DOHH2 (cell line): ENCODE measurements at regions not wholly inside any gene's neighbourhood (a gene's known extent, or its start where the extent isn't known, plus 50 kb on each side); places are given as distances from the start of the nearest gene placed in this dataset.
"Not testable (repeated sequence)": the region's sequence is repeated elsewhere in the genome, so short reads cannot be mapped to it uniquely, and the experiment has no call there.

Source experiments
- H3F3A ChIP-seq: fragments of 200-600 bp; sonication (generic), shearing (Covaris generic); 2 replicates; pipeline ENCODE4 v1.6.0; 2016; ENCODE audit warnings: antibody characterized with exemption, mild to moderate bottlenecking; ENCODE audit not compliant: control insufficient read depth, insufficient read depth
- H3K27ac ChIP-seq: fragments of 200-600 bp; sonication (generic); 2 replicates; pipeline ENCODE4 v1.5.1; 2014; ENCODE audit warnings: low read depth, mild to moderate bottlenecking, low read length, moderate library complexity
- H3K27me3 ChIP-seq: fragments of 200-600 bp; sonication (generic); 2 replicates; pipeline ENCODE4 v1.6.1; 2014; ENCODE audit warnings: mild to moderate bottlenecking, low read length, mixed read lengths; ENCODE audit not compliant: control insufficient read depth
- H3K36me3 ChIP-seq: fragments of 200-600 bp; sonication (generic); 2 replicates; pipeline ENCODE4 v1.6.1; 2014; ENCODE audit warnings: mild to moderate bottlenecking, low read length, moderate library complexity, mixed read lengths; ENCODE audit not compliant: control insufficient read depth
- H3K4me1 ChIP-seq: fragments of 200-600 bp; sonication (generic); 2 replicates; pipeline ENCODE4 v1.6.1; 2014; ENCODE audit warnings: mild to moderate bottlenecking, low read length, mixed read lengths; ENCODE audit not compliant: control insufficient read depth
- H3K4me2 ChIP-seq: fragments of 200-600 bp; sonication (generic); 2 replicates; pipeline ENCODE4 v1.6.0; 2014; ENCODE audit warnings: mild to moderate bottlenecking, low read length, moderate library complexity
- H3K4me3 ChIP-seq: fragments of 200-600 bp; sonication (generic); 2 replicates; pipeline ENCODE4 v1.5.1; 2014; ENCODE audit warnings: mild to moderate bottlenecking, low read length, mixed read lengths
- H3K79me2 ChIP-seq: fragments of 200-600 bp; sonication (generic); 2 replicates; pipeline ENCODE4 v1.6.1; 2014; ENCODE audit warnings: mild to moderate bottlenecking, low read length, mixed read lengths; ENCODE audit not compliant: control insufficient read depth
- H3K9me2 ChIP-seq: fragments of 200-600 bp; sonication (generic); replicated peaks from 2 replicates; pipeline ENCODE4 v1.6.1; 2014; ENCODE audit warnings: mild to moderate bottlenecking, low read length, mixed read lengths; ENCODE audit not compliant: control insufficient read depth
- H3K9me3 ChIP-seq: fragments of 200-600 bp; sonication (generic); 2 replicates; pipeline ENCODE4 v1.6.1; 2014; ENCODE audit warnings: antibody characterized with exemption, low read length, mixed read lengths; ENCODE audit not compliant: control insufficient read depth, insufficient read depth
- H4K20me1 ChIP-seq: fragments of 200-600 bp; sonication (generic); 2 replicates; pipeline ENCODE4 v1.6.0; 2014; ENCODE audit warnings: low read depth, mild to moderate bottlenecking, antibody characterized with exemption, low read length, moderate library complexity; ENCODE audit not compliant: control insufficient read depth, insufficient read depth
- EZH2phosphoT487 ChIP-seq: fragments of 200-600 bp; sonication (generic); IDR thresholded peaks from 2 replicates; pipeline ENCODE4 v1.6.1; 2017; ENCODE audit warnings: borderline replicate concordance, mild to moderate bottlenecking, antibody characterized with exemption, low read length, moderate library complexity, mixed read lengths
- TF ChIP-seq, protein P1 (sequence below): fragments of 200-600 bp; sonication (generic); IDR thresholded peaks from one replicate; pipeline ENCODE4 v1.5.1; 2014; ENCODE audit warnings: antibody characterized with exemption, mild to moderate bottlenecking, low read depth, low read length; ENCODE audit not compliant: poor library complexity, severe bottlenecking

DNA sequence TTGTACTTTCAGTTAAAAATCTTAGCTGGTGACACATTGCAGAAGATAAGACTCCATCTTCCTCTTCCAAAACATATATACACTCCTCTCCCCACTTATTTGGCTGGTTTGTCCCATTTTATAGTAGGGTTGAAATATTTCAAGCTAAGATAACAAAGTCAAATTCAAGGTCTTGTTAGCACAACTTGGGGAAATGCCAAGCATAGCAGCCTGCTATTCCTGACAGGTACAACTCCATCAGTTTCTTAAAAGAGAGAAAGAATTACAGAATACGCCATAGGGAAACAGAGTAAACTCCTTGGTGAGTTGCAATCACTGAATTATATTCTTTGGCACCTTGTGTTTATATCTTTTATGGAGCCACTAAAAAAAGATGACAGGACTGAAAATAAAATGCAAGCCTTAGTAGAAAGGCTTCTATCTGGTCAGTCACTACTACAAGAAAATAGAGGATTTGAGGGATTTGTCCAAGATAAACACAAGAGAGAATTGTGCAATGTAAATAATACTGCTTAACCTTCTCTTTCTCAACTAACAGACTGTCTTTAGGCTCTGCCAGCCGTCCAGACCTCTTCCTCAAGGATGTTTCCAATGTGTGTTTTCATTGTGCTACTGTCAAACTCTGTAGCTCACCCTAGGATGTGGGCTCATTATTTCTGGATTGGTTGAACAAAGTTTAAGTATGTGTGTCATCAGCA is 170.3 kb downstream of the VEGFC start:
- Histone ChIP-seq H3K79me2 (no peaks in the 10 kb centered on the region), H3K36me3 (no peaks in the 10 kb centered on the region), H3K27ac (no peak overlapping the region), H3K9me2 (no peaks in the 10 kb centered on the region), H3K27me3 (no peaks in the 10 kb centered on the region), H3F3A (no peaks in the 10 kb centered on the region), H3K4me3 (no peak overlapping the region), H4K20me1 (no peaks in the 10 kb centered on the region), H3K4me1 (no peaks in the 10 kb centered on the region), H3K9me3 (no peaks in the 10 kb centered on the region), H3K4me2 (no peak overlapping the region)
- TF ChIP-seq EZH2phosphoT487, result no peak

DNA sequence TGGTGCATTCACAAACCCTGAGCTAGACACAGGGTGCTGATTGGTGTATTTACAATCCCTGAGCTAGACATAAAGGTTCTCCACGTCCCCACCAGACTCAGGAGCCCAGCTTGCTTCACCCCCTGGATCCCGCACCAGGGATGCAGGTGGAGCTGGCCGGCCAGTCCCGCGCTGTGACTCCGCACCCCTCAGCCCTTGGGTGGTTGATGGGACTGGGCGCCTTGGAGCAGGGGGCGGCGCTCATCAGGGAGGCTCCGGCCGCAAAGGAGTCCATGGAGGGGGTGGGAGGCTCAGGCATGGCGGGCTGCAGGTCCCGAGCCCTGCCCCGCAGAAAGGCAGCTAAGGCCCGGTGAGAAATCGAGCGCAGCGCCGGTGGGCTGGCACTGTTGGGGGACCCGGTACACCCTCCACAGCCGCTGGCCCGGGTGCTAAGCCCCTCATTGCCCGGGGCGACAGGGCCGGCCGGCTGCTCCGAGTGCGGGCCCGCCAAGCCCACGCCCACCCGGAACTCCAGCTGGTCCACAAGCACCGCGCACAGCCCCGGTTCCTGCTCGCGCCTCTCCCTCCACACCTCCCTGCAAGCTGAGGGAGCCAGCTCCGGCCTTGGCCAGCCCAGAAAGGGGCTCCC is 167.6 kb downstream of the VEGFC start:
- H3K27ac ChIP-seq, H3K79me2 ChIP-seq, H3K36me3 ChIP-seq, H3K27me3 ChIP-seq, H4K20me1 ChIP-seq, H3F3A ChIP-seq, H3K4me2 ChIP-seq, H3K4me3 ChIP-seq, H3K9me3 ChIP-seq, H3K9me2 ChIP-seq, H3K4me1 ChIP-seq: not testable (repeated sequence)

DNA sequence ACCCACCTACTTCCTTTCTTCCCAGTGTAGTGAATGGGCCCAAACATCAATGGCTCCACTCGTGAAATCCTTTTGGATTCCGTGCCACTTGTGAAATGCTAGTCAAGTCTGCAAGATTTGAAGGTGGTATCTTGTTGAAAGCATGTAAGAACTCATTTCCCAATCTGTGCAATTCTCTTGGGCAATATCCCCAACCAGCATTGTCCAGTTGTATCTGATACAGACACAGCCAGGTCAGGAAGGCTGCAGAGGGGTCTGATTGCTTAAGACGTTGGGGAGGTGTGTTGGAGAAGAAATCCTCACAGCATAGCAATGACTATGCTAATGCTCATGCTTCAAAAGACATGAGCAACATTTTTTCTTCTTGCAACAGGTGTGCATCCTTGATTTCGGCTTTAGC is 164.8 kb downstream of the VEGFC start:
- Histone ChIP-seq H3K9me3 (no peaks in the 10 kb centered on the region), H3K4me1 (no peaks in the 10 kb centered on the region), H3K4me2 (no peak overlapping the region), H3K4me3 (no peak overlapping the region), H3K36me3 (no peaks in the 10 kb centered on the region), H3K9me2 (no peaks in the 10 kb centered on the region), H3K27ac (no peak overlapping the region), H3K27me3 (no peaks in the 10 kb centered on the region), H3K79me2 (no peaks in the 10 kb centered on the region), H4K20me1 (no peaks in the 10 kb centered on the region), H3F3A (no peaks in the 10 kb centered on the region)
- TF ChIP-seq, protein P1, sequence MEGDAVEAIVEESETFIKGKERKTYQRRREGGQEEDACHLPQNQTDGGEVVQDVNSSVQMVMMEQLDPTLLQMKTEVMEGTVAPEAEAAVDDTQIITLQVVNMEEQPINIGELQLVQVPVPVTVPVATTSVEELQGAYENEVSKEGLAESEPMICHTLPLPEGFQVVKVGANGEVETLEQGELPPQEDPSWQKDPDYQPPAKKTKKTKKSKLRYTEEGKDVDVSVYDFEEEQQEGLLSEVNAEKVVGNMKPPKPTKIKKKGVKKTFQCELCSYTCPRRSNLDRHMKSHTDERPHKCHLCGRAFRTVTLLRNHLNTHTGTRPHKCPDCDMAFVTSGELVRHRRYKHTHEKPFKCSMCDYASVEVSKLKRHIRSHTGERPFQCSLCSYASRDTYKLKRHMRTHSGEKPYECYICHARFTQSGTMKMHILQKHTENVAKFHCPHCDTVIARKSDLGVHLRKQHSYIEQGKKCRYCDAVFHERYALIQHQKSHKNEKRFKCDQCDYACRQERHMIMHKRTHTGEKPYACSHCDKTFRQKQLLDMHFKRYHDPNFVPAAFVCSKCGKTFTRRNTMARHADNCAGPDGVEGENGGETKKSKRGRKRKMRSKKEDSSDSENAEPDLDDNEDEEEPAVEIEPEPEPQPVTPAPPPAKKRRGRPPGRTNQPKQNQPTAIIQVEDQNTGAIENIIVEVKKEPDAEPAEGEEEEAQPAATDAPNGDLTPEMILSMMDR, result no peak
- TF ChIP-seq EZH2phosphoT487, result no peak

DNA sequence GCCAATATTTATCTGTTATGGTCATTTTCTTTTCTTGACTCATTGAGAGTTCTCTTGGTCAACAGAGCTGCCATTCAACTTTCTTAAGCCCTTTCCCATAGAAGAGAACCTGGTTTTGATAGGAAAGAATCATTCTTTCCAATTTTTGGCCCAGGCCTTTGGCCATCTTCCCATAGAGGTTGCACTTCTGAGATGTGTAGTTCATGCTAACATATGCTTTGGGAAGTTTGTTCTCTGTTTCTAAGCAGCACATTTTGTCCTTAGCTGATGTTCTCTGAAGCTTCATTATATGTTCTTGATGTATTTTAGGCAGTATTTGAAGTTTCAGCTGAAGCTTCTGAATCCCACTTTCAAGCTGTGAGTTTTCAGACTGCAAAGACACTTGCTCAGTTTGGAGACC is 161.1 kb downstream of the VEGFC start:
- H3K4me1 ChIP-seq, result no peaks in the 10 kb centered on the region
- H3F3A ChIP-seq, result no peaks in the 10 kb centered on the region
- H4K20me1 ChIP-seq, result no peaks in the 10 kb centered on the region
- H3K27me3 ChIP-seq, result no peaks in the 10 kb centered on the region
- H3K9me3 ChIP-seq, result no peaks in the 10 kb centered on the region
- H3K4me2 ChIP-seq, result no peak overlapping the region
- H3K4me3 ChIP-seq, result no peak overlapping the region
- no peaks in the 10 kb centered on the region for H3K9me2 ChIP-seq
- TF ChIP-seq EZH2phosphoT487, result no peak
- TF ChIP-seq, protein P1, result no peak
- no peaks in the 10 kb centered on the region for H3K36me3 ChIP-seq
- H3K27ac ChIP-seq, result no peak overlapping the region
- no peaks in the 10 kb centered on the region for H3K79me2 ChIP-seq
